Muscle of leg (tissue), 3 donors: ENCODE measurements at regions not wholly inside any gene's neighbourhood (a gene's known extent, or its start where the extent isn't known, plus 50 kb on each side); places are given as distances from the start of the nearest gene placed in this dataset.

Experiments used
- DNase-seq: peaks from one replicate; pipeline ENCODE4 v3.0.0; 2013
- H3K27ac ChIP-seq: one replicate; pipeline ENCODE4 v1.5.1; 2013; ENCODE audit warnings: mild to moderate bottlenecking, low read length, control low read depth
- H3K27me3 ChIP-seq: one replicate; pipeline ENCODE4 v1.6.1; 2013; ENCODE audit warnings: low read length; ENCODE audit not compliant: control insufficient read depth, insufficient read depth
- H3K36me3 ChIP-seq: one replicate; pipeline ENCODE4 v1.6.1; 2013; ENCODE audit warnings: low read length; ENCODE audit not compliant: control insufficient read depth, insufficient read depth
- H3K4me1 ChIP-seq: one replicate; pipeline ENCODE4 v1.6.1; 2013; ENCODE audit warnings: low read length; ENCODE audit not compliant: control insufficient read depth, insufficient read depth
- H3K4me3 ChIP-seq: one replicate; pipeline ENCODE4 v1.5.1; 2013; ENCODE audit warnings: low read length, control low read depth
- H3K9me3 ChIP-seq: replicated peaks from 2 replicates; pipeline ENCODE4 v1.6.1; 2013; ENCODE audit warnings: low read depth, low read length; ENCODE audit not compliant: control insufficient read depth
- WGBS: methylation state at CpG from one replicate; pipeline ENCODE4 v1.1.5; 2013; ENCODE audit warnings: missing lambda C conversion rate; ENCODE audit not compliant: insufficient coverage; 5-methylcytosine and 5-hydroxymethylcytosine counted together

- Histone ChIP-seq H3K9me3 (no peaks in the 10 kb centered on the region), H3K4me3 (no peak overlapping the region), H3K27ac (no peak overlapping the region), H3K27me3 (no peaks in the 10 kb centered on the region), H3K4me1 (peaks cover 9% of the 10 kb centered on the region), H3K36me3 (no peaks in the 10 kb centered on the region)
- no peak for DNase-seq
- no CpG with 5 or more reads among the region's 2 CpGs for WGBS
Observed at GRCh38 chr5:68440245-68440644, 224.7 kb downstream of the PIK3R1 start.

GRCh38 chr5:68440651-68441050 is 225.1 kb downstream of the PIK3R1 start:
- no peaks in the 10 kb centered on the region for H3K27me3 ChIP-seq
- no peak overlapping the region for H3K4me3 ChIP-seq
- H3K36me3 ChIP-seq: no peaks in the 10 kb centered on the region
- H3K9me3 ChIP-seq: no peaks in the 10 kb centered on the region
- no peak for DNase-seq
- no peak overlapping the region for H3K27ac ChIP-seq
- peaks cover 6% of the 10 kb centered on the region for H3K4me1 ChIP-seq

GRCh38 chr5:68441309-68442073 is 225.9 kb downstream of the PIK3R1 start:
- Histone ChIP-seq H3K27me3 (no peaks in the 10 kb centered on the region), H3K4me3 (no peak overlapping the region), H3K9me3 (no peaks in the 10 kb centered on the region), H3K27ac (no peak overlapping the region), H3K36me3 (no peaks in the 10 kb centered on the region), H3K4me1 (peaks cover 6% of the 10 kb centered on the region)
- WGBS: 61% methylated on average over 3 of the region's 5 CpGs
- no peak for DNase-seq

- Histone ChIP-seq H3K27me3 (no peaks in the 10 kb centered on the region), H3K36me3 (no peaks in the 10 kb centered on the region), H3K4me1 (no peaks in the 10 kb centered on the region), H3K27ac (no peak overlapping the region), H3K4me3 (no peak overlapping the region), H3K9me3 (no peaks in the 10 kb centered on the region)
- WGBS: no CpG with 5 or more reads among the region's 4 CpGs
- DNase-seq: no peak
Observed at GRCh38 chr5:68443091-68443490, 227.5 kb downstream of the PIK3R1 start.

GRCh38 chr5:68444048-68444447 is 228.5 kb downstream of the PIK3R1 start:
- no CpG with 5 or more reads among the region's 1 CpG for WGBS
- Histone ChIP-seq H3K27me3 (no peaks in the 10 kb centered on the region), H3K36me3 (no peaks in the 10 kb centered on the region), H3K4me3 (no peak overlapping the region), H3K27ac (no peak overlapping the region), H3K4me1 (no peaks in the 10 kb centered on the region), H3K9me3 (no peaks in the 10 kb centered on the region)
- no peak for DNase-seq

GRCh38 chr5:68444833-68445232 is 229.3 kb downstream of the PIK3R1 start:
- H3K27me3 ChIP-seq: no peaks in the 10 kb centered on the region
- no peak overlapping the region for H3K4me3 ChIP-seq
- H3K27ac ChIP-seq: no peak overlapping the region
- H3K4me1 ChIP-seq: no peaks in the 10 kb centered on the region
- H3K9me3 ChIP-seq: no peaks in the 10 kb centered on the region
- no peak for DNase-seq
- no peaks in the 10 kb centered on the region for H3K36me3 ChIP-seq
- 100% methylated on average over 1 of the region's 5 CpGs for WGBS

GRCh38 chr5:68445257-68446069 is 229.9 kb downstream of the PIK3R1 start:
- Histone ChIP-seq H3K36me3 (no peaks in the 10 kb centered on the region), H3K27ac (no peak overlapping the region), H3K4me1 (no peaks in the 10 kb centered on the region), H3K9me3 (no peaks in the 10 kb centered on the region), H3K27me3 (no peaks in the 10 kb centered on the region), H3K4me3 (no peak overlapping the region)
- 78% methylated on average over 2 of the region's 6 CpGs for WGBS
- DNase-seq: no peak

- no peak for DNase-seq
- no peaks in the 10 kb centered on the region for H3K36me3 ChIP-seq
- H3K4me1 ChIP-seq: no peaks in the 10 kb centered on the region
- no peaks in the 10 kb centered on the region for H3K27me3 ChIP-seq
- no peak overlapping the region for H3K27ac ChIP-seq
- WGBS: no CpG with 5 or more reads among the region's 1 CpG
- no peaks in the 10 kb centered on the region for H3K9me3 ChIP-seq
- H3K4me3 ChIP-seq: no peak overlapping the region
Observed at GRCh38 chr5:68446070-68446357, 230.5 kb downstream of the PIK3R1 start.

- no peaks in the 10 kb centered on the region for H3K4me1 ChIP-seq
- WGBS: 78% methylated on average over 1 of the region's 1 CpG
- DNase-seq: no peak
- H3K9me3 ChIP-seq: no peaks in the 10 kb centered on the region
- H3K4me3 ChIP-seq: no peak overlapping the region
- H3K27ac ChIP-seq: no peak overlapping the region
- H3K36me3 ChIP-seq: no peaks in the 10 kb centered on the region
- no peaks in the 10 kb centered on the region for H3K27me3 ChIP-seq
Observed at GRCh38 chr5:68446487-68446894, 230.9 kb downstream of the PIK3R1 start.

GRCh38 chr5:68447136-68447929 is 231.8 kb downstream of the PIK3R1 start:
- H3K4me1 ChIP-seq: no peaks in the 10 kb centered on the region
- no peaks in the 10 kb centered on the region for H3K36me3 ChIP-seq
- no CpG with 5 or more reads among the region's 6 CpGs for WGBS
- no peak for DNase-seq
- no peaks in the 10 kb centered on the region for H3K27me3 ChIP-seq
- H3K27ac ChIP-seq: no peak overlapping the region
- no peak overlapping the region for H3K4me3 ChIP-seq
- H3K9me3 ChIP-seq: no peaks in the 10 kb centered on the region
